ENCODE measurements at regions not wholly inside any gene's neighbourhood (a gene's known extent, or its start where the extent isn't known, plus 50 kb on each side); places are given as distances from the start of the nearest gene placed in this dataset.
"Not testable (repeated sequence)": the region's sequence is repeated elsewhere in the genome, so short reads cannot be mapped to it uniquely, and the experiment has no call there.

DNA sequence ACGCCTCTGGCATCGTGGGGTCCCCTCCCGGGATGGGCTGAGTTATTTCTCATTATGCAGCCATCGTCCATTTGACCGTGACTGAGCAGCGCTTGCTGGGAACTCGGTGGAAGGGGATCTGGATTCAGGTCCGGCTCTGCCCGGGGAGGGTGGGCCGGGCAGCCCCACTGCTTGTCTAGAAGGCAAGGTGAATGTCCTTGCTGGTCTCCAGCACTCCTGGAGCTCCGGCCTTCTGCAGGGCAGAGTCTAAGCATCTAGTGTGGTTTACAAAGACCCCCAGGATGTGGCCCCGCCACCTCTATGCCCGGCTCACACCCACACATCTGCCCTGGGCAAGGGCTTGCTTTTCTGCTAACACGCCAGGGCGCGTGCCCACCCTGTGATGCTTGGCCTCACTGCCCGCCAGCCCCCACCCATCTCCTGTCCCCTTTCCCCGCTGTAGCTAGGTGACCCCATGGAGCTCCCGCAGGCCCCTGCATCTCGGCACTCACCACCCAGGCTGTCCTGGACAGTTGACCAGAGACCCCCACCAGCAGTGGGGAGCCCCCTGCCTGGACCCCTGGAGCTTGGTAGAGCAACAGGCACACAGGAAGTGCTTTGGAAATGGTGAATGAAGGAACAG lies 151.0 kb upstream of the CHST15 start:
- no peak for DNase-seq (ENCODE audit: low read depth, low spot score)

DNA sequence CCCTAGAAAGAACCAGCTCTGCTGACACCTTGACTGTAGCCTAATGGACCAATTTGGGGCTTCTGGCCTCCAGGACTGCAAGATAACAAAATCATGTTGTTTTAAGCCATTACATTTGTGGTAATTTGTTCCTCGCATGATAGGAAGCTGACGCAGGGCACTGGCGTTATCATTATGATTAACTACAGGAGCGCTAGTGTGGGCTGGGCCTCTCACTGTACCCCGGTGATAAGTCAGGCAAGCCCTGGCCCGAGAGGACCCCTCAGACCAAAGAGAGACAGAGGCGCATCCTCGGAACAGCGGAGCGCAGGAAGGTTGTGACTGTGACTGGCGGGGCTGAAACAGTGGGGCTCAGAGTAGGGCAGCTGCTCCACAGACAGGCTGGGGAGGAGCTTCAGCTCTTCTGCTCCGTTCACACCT lies 150.3 kb upstream of the CHST15 start:
- DNase-seq (ENCODE audit: low read depth, low spot score), result no peak

- no peak for DNase-seq (ENCODE audit: low read depth, low spot score)
Measured at GRCh38 chr10:124242791-124243190, 149.4 kb upstream of the CHST15 start.

DNA sequence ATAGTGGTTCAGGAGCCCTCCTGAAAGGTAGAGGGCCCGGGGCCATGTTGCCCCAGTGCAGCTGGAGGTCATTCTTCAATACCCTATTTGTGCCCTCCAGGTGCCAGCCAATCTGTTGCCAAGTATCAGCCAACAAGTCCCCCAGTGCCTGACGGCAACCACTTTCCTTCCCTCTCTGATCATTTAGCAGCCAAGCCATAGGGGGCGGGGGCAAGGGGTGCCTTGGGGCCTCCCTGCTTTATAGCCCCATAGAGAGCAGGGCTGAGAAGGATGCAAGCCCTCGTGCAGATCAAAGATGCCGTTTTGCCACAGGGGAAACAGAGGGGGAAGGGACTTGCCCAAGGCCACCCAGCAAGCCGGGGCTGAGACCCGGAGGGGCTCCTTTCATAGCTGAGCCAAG lies 149.0 kb upstream of the CHST15 start:
- DNase-seq (ENCODE audit: low read depth, low spot score), result no peak

DNA sequence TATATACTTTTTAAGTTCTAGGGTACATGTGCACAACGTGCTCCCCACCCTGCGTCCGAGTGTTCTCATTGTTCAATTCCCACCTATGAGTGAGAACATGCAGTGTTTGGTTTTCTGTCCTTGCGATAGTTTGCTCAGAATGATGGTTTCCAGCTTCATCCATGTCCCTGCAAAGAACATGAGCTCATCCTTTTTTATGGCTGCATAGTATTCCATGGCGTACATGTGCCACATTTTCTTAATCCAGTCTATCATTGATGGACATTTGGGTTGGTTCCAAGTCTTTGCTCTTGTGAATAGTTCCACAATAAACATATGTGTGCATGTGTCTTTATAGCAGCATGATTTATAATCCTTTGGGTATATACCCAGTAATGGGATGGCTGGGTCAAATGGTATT lies 148.1 kb upstream of the CHST15 start:
- DNase-seq (ENCODE audit: low read depth, low spot score), result not testable (repeated sequence)

- DNase-seq (ENCODE audit: low read depth, low spot score), result no peak
Measured at GRCh38 chr10:124240839-124241291, 147.5 kb upstream of the CHST15 start.

GRCh38 chr10:124239696-124240095 lies 146.3 kb upstream of the CHST15 start:
- no peak for DNase-seq (ENCODE audit: low read depth, low spot score)

- no peak for DNase-seq (ENCODE audit: low read depth, low spot score)
Measured at GRCh38 chr10:124239134-124239533, 145.7 kb upstream of the CHST15 start.

- no peak for DNase-seq (ENCODE audit: low read depth, low spot score)
Measured at GRCh38 chr10:124238367-124238766, 145.0 kb upstream of the CHST15 start.

DNA sequence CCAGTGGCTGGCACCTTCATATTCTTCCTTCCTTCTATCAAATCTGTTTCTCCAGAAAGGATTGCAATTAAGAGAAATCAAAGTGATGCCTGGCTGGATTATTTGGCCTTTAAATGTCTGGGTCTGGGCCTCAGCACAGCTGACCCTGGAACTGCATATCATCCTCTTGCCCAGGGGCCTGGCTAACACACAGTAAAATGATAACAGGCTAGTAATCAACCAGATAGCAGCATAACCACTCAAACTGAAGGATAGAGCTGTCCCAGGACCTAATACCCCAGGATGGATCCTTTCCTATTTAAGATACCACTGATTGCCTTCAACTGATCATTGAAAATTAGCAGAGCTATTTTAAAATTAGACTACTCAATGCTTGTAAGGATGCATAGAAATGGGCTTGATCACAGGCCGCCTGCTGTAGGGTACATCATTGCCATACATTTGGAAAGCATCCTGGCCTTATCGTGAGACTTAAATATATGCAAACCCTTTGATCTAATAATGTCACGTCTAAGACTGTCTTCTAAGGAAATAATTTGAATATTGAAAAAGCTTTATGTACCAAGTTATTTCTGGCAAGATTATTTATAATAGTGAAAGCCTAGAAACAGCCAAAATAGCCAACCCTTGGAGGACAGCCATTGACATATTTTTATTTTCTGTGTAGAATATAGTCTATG lies 144.0 kb upstream of the CHST15 start:
- no peak for DNase-seq (ENCODE audit: low read depth, low spot score)

- no peak for DNase-seq (ENCODE audit: low read depth, low spot score)
Measured at GRCh38 chr10:124236816-124237215, 143.4 kb upstream of the CHST15 start.

- no peak for DNase-seq (ENCODE audit: low read depth, low spot score)
Measured at GRCh38 chr10:124236136-124236535, 142.7 kb upstream of the CHST15 start.

DNA sequence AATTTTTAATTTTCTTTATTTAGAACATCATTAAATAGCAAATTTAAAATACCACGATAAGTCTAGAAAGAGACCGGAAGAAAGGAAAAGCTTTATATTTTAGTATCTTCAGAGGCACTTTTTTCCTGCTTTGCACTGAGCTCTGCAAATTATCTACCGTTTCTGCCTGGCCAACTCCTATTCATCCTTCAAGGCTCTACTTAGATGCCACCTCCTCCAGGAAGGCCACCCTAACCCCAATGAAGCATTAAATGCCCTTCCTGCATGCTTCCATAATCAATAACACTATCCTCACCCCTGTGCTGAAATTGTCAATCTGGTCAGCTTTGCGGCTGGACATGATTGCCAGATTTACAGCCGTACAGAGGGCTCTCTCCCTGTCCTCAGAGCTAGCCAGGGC lies 141.8 kb upstream of the CHST15 start:
- DNase-seq (ENCODE audit: low read depth, low spot score), result no peak

DNA sequence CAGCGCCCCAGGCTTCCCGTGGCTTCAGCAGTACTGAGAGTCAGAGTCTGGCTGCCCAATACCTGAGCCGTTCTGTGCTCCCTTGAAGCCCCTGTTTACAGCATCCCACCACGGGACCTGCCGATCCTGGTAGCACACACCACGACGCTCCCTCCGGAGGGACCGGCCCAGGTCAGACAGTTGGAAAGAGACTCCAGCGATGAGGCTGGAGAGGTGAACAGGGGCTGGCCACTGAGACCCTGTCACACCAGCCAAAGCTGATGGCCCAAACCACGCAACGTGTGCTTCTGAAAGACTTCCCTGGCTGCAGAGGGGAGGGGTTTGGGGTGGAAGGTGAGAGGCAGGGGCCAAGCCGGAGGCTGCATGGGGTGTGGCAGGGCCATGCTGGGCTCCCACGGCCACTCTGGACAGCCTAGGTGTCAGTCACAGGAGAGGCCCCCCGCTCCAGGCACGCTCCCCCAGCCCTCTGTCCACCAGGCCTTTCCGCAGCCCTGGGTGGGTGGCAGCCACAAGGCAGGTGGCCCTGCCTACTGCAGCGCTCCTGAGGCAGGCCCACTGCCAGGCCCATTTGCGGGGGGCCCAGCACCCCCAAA lies 140.2 kb upstream of the CHST15 start:
- DNase-seq (ENCODE audit: low read depth, low spot score), result no peak

GRCh38 chr10:124232686-124233545 lies 139.5 kb upstream of the CHST15 start:
- no peak for DNase-seq (ENCODE audit: low read depth, low spot score)

- peak; percentile 38 for DNase-seq (ENCODE audit: low read depth, low spot score)
Measured at GRCh38 chr10:124231168-124232155, 138.1 kb upstream of the CHST15 start.

- no peak for DNase-seq (ENCODE audit: low read depth, low spot score)
Measured at GRCh38 chr10:124230635-124231167, 137.3 kb upstream of the CHST15 start.

DNA sequence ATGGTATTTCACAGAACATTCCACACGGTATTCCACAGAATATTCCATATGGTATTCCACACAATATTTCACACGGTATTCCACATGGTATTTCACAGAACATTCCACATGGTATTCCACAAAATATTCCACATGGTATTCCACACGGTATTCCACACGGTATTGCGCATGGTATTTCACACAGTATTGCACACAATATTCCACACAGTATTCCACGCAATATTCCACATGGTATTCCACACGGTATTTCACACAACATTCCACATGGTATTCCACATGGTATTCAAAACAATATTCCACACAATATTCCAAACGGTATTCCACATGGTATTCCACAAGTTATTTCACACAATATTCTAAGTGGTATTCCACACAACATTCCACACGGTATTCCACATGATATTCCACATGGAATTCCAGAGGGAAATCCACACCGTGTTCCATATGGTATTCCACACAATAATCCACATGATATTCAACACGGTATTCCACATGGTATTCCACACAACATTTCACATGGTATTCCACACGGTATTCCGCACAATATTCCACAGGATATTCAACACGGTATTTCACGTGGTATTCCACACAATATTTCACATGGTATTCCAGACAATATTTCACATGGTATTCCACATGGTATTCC lies 136.7 kb upstream of the CHST15 start:
- DNase-seq (ENCODE audit: low read depth, low spot score), result no peak

GRCh38 chr10:124229201-124229988 lies 136.0 kb upstream of the CHST15 start:
- DNase-seq (ENCODE audit: low read depth, low spot score), result no peak

All from activated CD4-positive, CD25-positive, alpha-beta regulatory T cell treated with anti-CD3 and anti-CD28 coated beads, Interleukin-2, amount 50 U/mL, for 16 hours (primary cell).